ENCODE measurements at regions not wholly inside any gene's neighbourhood (a gene's known extent, or its start where the extent isn't known, plus 50 kb on each side); places are given as distances from the start of the nearest gene placed in this dataset.

DNA sequence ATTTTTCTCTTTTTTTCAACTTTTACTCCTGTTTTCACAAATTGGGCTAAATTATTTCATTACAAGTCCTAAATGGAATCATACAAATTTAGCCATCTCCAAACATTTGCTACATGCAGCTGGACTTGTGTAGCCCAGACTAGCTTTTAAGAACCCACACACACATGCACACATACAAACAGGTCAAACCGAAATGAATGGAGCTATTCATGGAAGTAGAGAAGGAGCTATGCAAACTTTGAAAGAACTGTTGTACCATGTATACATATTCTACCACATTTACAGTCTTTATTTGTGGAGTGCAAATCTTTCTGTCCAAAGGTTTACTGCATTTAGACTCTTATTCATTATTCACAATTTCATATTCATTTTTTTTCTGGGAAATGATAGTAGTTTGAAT lies 189.1 kb upstream of the RNPC3 start:
- no peaks in the 10 kb centered on the region for H3K27me3 ChIP-seq (ENCODE audit: control insufficient read depth, low read length)
- no peak overlapping the region for H3K27ac ChIP-seq (ENCODE audit: low read depth, low read length)
- H3K4me2 ChIP-seq (ENCODE audit: low read length), result no peak overlapping the region
- no peaks in the 10 kb centered on the region for H3K4me1 ChIP-seq (ENCODE audit: control insufficient read depth, low read length)
- H4K20me1 ChIP-seq (ENCODE audit: control insufficient read depth, insufficient read depth, low read depth, low read length), result no peaks in the 10 kb centered on the region
- no peaks in the 10 kb centered on the region for H3K36me3 ChIP-seq (ENCODE audit: control insufficient read depth, low read length)
- no peaks in the 10 kb centered on the region for H3F3A ChIP-seq (ENCODE audit: control insufficient read depth, insufficient read depth)
- no peaks in the 10 kb centered on the region for H3K9me2 ChIP-seq (replicated peaks; ENCODE audit: control insufficient read depth, low read length)
- no peaks in the 10 kb centered on the region for H3K9me3 ChIP-seq (ENCODE audit: control insufficient read depth, insufficient read depth, low read length)
- no peak overlapping the region for H3K4me3 ChIP-seq (ENCODE audit: low read length)
- no peaks in the 10 kb centered on the region for H3K79me2 ChIP-seq (ENCODE audit: control insufficient read depth, low read length)
- TF ChIP-seq, protein P1, sequence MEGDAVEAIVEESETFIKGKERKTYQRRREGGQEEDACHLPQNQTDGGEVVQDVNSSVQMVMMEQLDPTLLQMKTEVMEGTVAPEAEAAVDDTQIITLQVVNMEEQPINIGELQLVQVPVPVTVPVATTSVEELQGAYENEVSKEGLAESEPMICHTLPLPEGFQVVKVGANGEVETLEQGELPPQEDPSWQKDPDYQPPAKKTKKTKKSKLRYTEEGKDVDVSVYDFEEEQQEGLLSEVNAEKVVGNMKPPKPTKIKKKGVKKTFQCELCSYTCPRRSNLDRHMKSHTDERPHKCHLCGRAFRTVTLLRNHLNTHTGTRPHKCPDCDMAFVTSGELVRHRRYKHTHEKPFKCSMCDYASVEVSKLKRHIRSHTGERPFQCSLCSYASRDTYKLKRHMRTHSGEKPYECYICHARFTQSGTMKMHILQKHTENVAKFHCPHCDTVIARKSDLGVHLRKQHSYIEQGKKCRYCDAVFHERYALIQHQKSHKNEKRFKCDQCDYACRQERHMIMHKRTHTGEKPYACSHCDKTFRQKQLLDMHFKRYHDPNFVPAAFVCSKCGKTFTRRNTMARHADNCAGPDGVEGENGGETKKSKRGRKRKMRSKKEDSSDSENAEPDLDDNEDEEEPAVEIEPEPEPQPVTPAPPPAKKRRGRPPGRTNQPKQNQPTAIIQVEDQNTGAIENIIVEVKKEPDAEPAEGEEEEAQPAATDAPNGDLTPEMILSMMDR (IDR thresholded peaks at IDR 0.05; ENCODE audit: low read depth, low read length, poor library complexity, severe bottlenecking), result no peak
- no peak for TF ChIP-seq EZH2phosphoT487 (IDR thresholded peaks at IDR 0.05; ENCODE audit: borderline replicate concordance, low read length)

DNA sequence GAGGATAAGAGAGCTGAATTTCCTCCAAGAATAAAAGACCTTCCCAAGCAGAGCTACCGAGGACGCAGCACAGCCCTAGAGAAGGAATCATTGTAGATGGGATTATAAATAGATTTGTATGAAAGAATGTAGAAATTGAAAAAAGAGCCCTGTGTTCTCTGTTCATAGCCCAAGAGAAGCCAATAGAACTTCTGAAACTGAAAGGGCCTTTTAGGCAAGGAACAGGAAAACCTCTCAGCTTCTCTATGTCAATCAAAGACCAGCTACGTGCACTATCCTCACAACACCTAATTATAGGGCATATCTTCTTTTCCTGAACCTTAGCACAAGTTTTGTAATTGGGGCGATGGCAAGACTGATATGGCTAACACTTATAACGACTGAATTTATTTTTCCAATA lies 192.4 kb upstream of the RNPC3 start:
- Histone ChIP-seq H3K4me3 (ENCODE audit: low read length) (no peak overlapping the region), H3K4me2 (ENCODE audit: low read length) (no peak overlapping the region), H3K27me3 (ENCODE audit: control insufficient read depth, low read length) (no peaks in the 10 kb centered on the region), H3K79me2 (ENCODE audit: control insufficient read depth, low read length) (no peaks in the 10 kb centered on the region), H3F3A (ENCODE audit: control insufficient read depth, insufficient read depth) (no peaks in the 10 kb centered on the region), H3K27ac (ENCODE audit: low read depth, low read length) (no peak overlapping the region), H3K9me3 (ENCODE audit: control insufficient read depth, insufficient read depth, low read length) (no peaks in the 10 kb centered on the region), H3K4me1 (ENCODE audit: control insufficient read depth, low read length) (no peaks in the 10 kb centered on the region), H3K9me2 (replicated peaks; ENCODE audit: control insufficient read depth, low read length) (no peaks in the 10 kb centered on the region), H3K36me3 (ENCODE audit: control insufficient read depth, low read length) (no peaks in the 10 kb centered on the region), H4K20me1 (ENCODE audit: control insufficient read depth, insufficient read depth, low read depth, low read length) (no peaks in the 10 kb centered on the region)
- TF ChIP-seq, protein P1 (IDR thresholded peaks at IDR 0.05; ENCODE audit: low read depth, low read length, poor library complexity, severe bottlenecking), result no peak
- TF ChIP-seq EZH2phosphoT487 (IDR thresholded peaks at IDR 0.05; ENCODE audit: borderline replicate concordance, low read length), result no peak

DNA sequence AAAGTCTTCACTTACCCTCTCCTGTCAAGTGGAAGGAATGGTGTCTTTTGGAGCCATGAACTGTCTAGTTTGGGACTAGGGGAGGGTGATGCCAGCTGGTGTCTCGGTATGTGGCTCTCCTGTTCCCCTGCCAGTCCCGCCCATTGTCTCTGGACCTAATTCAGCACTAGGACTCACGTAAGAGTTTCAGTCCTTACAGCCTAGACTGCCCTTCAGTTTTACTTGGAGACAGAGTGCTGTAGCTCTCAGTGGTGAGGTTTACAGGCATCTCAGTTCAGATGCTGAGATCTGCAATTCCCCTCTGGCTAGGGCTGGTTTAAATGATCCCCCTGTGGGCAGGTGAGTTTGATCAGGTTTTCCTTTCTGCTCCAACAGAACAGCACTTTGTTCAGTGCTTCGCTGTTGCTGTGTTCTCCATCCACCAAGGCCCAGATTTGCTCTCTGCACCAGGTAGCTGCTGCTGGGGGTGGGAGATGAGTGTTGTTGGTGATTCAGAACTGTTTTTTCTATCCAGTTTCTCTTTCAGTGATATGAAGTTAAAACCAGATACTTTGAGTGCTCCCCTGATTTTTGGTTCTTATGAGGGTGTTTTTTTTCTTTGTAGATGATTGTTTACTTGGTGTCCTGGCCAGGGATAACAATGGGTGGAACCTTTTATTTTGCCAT lies 198.3 kb upstream of the RNPC3 start:
- no peaks in the 10 kb centered on the region for H3K9me2 ChIP-seq (replicated peaks; ENCODE audit: control insufficient read depth, low read length)
- H3F3A ChIP-seq (ENCODE audit: control insufficient read depth, insufficient read depth), result no peaks in the 10 kb centered on the region
- H3K4me3 ChIP-seq (ENCODE audit: low read length), result no peak overlapping the region
- H4K20me1 ChIP-seq (ENCODE audit: control insufficient read depth, insufficient read depth, low read depth, low read length), result no peaks in the 10 kb centered on the region
- H3K27me3 ChIP-seq (ENCODE audit: control insufficient read depth, low read length), result no peaks in the 10 kb centered on the region
- no peaks in the 10 kb centered on the region for H3K4me1 ChIP-seq (ENCODE audit: control insufficient read depth, low read length)
- no peaks in the 10 kb centered on the region for H3K36me3 ChIP-seq (ENCODE audit: control insufficient read depth, low read length)
- no peaks in the 10 kb centered on the region for H3K79me2 ChIP-seq (ENCODE audit: control insufficient read depth, low read length)
- no peak for TF ChIP-seq EZH2phosphoT487 (IDR thresholded peaks at IDR 0.05; ENCODE audit: borderline replicate concordance, low read length)
- TF ChIP-seq, protein P1 (IDR thresholded peaks at IDR 0.05; ENCODE audit: low read depth, low read length, poor library complexity, severe bottlenecking), result no peak
- H3K4me2 ChIP-seq (ENCODE audit: low read length), result no peak overlapping the region
- no peaks in the 10 kb centered on the region for H3K9me3 ChIP-seq (ENCODE audit: control insufficient read depth, insufficient read depth, low read length)
- no peak overlapping the region for H3K27ac ChIP-seq (ENCODE audit: low read depth, low read length)
